ENCODE measurements at regions not wholly inside any gene's neighbourhood (a gene's known extent, or its start where the extent isn't known, plus 50 kb on each side); places are given as distances from the start of the nearest gene placed in this dataset.

DNA sequence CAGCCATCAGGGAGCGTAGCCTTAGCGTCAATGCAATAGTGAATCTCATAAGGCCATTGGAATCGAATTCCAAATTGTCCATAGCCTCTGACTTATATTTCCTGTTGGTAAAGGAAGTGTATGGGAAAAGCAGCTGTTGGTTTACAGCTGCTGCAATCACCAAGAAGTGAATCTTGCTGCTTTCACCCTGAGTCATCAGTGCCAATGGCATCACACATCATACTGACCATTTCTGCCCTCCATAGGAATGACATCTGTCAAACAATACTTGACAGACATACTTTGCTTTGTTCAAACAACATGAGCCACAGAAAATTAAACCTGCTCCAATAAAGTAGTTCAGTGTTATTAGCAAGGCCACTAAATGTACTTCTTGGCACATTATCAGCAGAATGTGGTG, 111.2 kb upstream of the KLHL29 start:
- no peak for TF ChIP-seq POLR2A (IDR thresholded peaks at IDR 0.05)
- TF ChIP-seq, protein P1, sequence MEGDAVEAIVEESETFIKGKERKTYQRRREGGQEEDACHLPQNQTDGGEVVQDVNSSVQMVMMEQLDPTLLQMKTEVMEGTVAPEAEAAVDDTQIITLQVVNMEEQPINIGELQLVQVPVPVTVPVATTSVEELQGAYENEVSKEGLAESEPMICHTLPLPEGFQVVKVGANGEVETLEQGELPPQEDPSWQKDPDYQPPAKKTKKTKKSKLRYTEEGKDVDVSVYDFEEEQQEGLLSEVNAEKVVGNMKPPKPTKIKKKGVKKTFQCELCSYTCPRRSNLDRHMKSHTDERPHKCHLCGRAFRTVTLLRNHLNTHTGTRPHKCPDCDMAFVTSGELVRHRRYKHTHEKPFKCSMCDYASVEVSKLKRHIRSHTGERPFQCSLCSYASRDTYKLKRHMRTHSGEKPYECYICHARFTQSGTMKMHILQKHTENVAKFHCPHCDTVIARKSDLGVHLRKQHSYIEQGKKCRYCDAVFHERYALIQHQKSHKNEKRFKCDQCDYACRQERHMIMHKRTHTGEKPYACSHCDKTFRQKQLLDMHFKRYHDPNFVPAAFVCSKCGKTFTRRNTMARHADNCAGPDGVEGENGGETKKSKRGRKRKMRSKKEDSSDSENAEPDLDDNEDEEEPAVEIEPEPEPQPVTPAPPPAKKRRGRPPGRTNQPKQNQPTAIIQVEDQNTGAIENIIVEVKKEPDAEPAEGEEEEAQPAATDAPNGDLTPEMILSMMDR (IDR thresholded peaks at IDR 0.05) = no peak
- no peak for DNase-seq
- no peaks in the 10 kb centered on the region for H3K9me3 ChIP-seq
- intact Hi-C loops (cut with DNase I; ENCODE audit: low total_unique reads) = no loop called here
- no peaks in the 10 kb centered on the region for H3K36me3 ChIP-seq (ENCODE audit: low read depth, missing control alignments)
- no peaks in the 10 kb centered on the region for H3K27me3 ChIP-seq
- 83 to 93% methylated on average over 1 to 3 of the region's 3 CpGs for WGBS, 2 donors
- H3K4me1 ChIP-seq = no peaks in the 10 kb centered on the region
- no peak overlapping the region for H3K27ac ChIP-seq
- no peak overlapping the region for H3K4me3 ChIP-seq

DNA sequence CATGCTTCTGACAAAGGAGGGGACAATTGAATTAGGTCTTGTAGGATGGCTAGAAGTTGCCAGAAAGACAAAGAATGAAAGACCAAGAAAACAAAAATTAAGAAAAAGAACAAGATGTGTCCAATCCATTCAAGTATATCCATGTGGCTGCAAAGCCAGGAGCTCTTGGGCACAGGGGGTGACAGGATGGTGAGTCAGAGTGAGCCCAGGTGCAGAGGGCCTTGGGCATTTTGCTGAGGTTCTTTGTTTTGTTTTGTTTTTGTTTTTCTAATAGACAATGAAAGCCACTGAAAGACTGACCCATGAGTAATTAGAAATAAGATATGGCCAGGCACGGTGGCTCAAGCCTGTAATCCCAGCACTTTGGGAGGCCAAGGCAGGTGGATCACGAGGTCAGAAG, 104.6 kb upstream of the KLHL29 start:
- 90 to 91% methylated on average over 2 of the region's 2 CpGs for WGBS, 2 donors
- H3K4me1 ChIP-seq = no peaks in the 10 kb centered on the region
- DNase-seq = no peak
- intact Hi-C loops (cut with DNase I; ENCODE audit: low total_unique reads) = no loop called here
- TF ChIP-seq, protein P1 (IDR thresholded peaks at IDR 0.05) = no peak
- no peak for TF ChIP-seq POLR2A (IDR thresholded peaks at IDR 0.05)
- no peak overlapping the region for H3K27ac ChIP-seq
- no peaks in the 10 kb centered on the region for H3K36me3 ChIP-seq (ENCODE audit: low read depth, missing control alignments)
- H3K27me3 ChIP-seq = no peaks in the 10 kb centered on the region
- no peaks in the 10 kb centered on the region for H3K9me3 ChIP-seq
- no peak overlapping the region for H3K4me3 ChIP-seq

DNA sequence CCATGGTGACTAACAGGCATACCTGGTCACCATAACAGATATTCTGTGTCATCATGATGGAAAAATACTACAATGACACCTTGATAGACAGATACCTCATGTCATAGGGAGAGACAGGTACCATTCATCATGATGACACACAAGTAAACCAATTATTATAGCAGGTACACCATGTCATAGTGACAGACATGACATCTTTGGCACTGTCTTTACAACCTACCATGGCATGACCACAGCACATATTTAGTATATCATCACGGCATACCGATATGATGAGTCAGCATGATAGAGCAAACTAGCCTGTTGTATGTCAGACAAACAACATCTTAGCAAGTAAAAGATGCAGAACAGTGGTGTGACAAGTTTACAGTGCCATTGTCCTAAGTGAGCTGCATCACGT, 101.3 kb upstream of the KLHL29 start:
- H3K4me3 ChIP-seq = no peak overlapping the region
- H3K27me3 ChIP-seq = no peaks in the 10 kb centered on the region
- H3K9me3 ChIP-seq = no peaks in the 10 kb centered on the region
- intact Hi-C loops (cut with DNase I; ENCODE audit: low total_unique reads) = no loop called here
- TF ChIP-seq POLR2A (IDR thresholded peaks at IDR 0.05) = no peak
- TF ChIP-seq, protein P1 (IDR thresholded peaks at IDR 0.05) = no peak
- H3K4me1 ChIP-seq = peaks cover 13% of the 10 kb centered on the region
- no peak for DNase-seq
- 76 to 79% methylated on average over 3 of the region's 3 CpGs for WGBS, 2 donors
- no peaks in the 10 kb centered on the region for H3K36me3 ChIP-seq (ENCODE audit: low read depth, missing control alignments)
- H3K27ac ChIP-seq = no peak overlapping the region

DNA sequence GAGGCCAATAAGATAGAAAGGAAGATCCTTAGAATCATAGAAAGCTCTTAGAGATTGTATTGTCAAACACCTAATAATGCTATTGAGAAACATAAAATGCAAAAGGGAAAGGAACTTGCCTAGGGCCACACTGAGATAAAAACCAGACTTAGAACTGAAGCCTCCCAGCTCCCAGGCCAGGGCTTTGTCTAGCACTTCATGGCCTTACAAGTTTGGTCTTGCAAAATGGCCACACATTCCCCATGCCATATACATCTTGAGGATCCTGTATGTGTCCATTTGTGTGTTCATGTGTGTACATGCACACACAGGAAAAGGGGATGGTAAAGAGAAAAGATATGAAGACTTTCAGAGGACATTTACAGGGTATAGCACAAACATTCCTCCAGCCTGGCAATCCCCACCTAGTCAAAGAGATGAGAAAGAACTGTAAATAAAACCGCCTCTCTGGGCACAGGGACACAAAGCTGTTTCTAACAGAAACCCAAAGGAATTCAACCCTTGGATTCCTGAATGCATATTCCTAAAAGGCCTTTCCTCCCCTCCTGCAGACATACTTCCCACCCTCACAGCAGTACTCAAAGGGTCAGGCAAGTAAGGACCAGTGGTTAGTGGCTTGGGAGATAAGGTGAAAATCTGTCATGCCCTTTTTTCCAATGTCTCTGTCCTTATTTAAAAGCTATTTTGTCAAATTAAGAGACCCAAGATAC, 99.7 kb upstream of the KLHL29 start:
- Histone ChIP-seq H3K36me3 (ENCODE audit: low read depth, missing control alignments) (no peaks in the 10 kb centered on the region), H3K4me3 (no peak overlapping the region), H3K27ac (no peak overlapping the region), H3K4me1 (peaks cover 13% of the 10 kb centered on the region), H3K9me3 (no peaks in the 10 kb centered on the region), H3K27me3 (no peaks in the 10 kb centered on the region)
- no peak for DNase-seq
- intact Hi-C loops (cut with DNase I; ENCODE audit: low total_unique reads) = no loop called here
- TF ChIP-seq POLR2A (IDR thresholded peaks at IDR 0.05) = no peak
- TF ChIP-seq, protein P1 (IDR thresholded peaks at IDR 0.05) = no peak
- 92 to 96% methylated on average over 1 of the region's 1 CpG for WGBS, 2 donors

Data from testis (tissue), 2 donors.